H7 (cell line): ENCODE measurements at regions not wholly inside any gene's neighbourhood (a gene's known extent, or its start where the extent isn't known, plus 50 kb on each side); places are given as distances from the start of the nearest gene placed in this dataset.

Experiments
- DNase-seq: peaks from one replicate; pipeline ENCODE4 v3.0.0; 2012
- H3K27me3 ChIP-seq: 2 replicates; pipeline ENCODE4 v1.6.0; 2011; ENCODE audit warnings: mild to moderate bottlenecking, low read length; ENCODE audit not compliant: control insufficient read depth, insufficient read depth
- H3K36me3 ChIP-seq: replicated peaks from 2 replicates; pipeline ENCODE4 v1.5.1; 2011; ENCODE audit warnings: low read length; ENCODE audit not compliant: control insufficient read depth, insufficient read depth
- H3K4me3 ChIP-seq: 2 replicates; pipeline ENCODE4 v1.5.1; 2011; ENCODE audit warnings: low read depth, mild to moderate bottlenecking, control low read depth, low read length, moderate library complexity; ENCODE audit not compliant: insufficient read depth

- no peak overlapping the region for H3K4me3 ChIP-seq
- no peaks in the 10 kb centered on the region for H3K27me3 ChIP-seq
- no peaks in the 10 kb centered on the region for H3K36me3 ChIP-seq
- DNase-seq = no peak
These were observed 124.8 kb upstream of the RBBP6 start for GRCh38 chr16:24414534-24414933.

- H3K36me3 ChIP-seq = no peaks in the 10 kb centered on the region
- DNase-seq = no peak
- H3K27me3 ChIP-seq = no peaks in the 10 kb centered on the region
- no peak overlapping the region for H3K4me3 ChIP-seq
These were observed 120.6 kb upstream of the RBBP6 start for GRCh38 chr16:24418733-24419132.

- Histone ChIP-seq H3K4me3 (no peak overlapping the region), H3K36me3 (no peaks in the 10 kb centered on the region), H3K27me3 (no peaks in the 10 kb centered on the region)
- DNase-seq = no peak
These were observed 116.1 kb upstream of the RBBP6 start for GRCh38 chr16:24423312-24423711.

GRCh38 chr16:24424364-24424763, 115.0 kb upstream of the RBBP6 start:
- Histone ChIP-seq H3K27me3 (no peaks in the 10 kb centered on the region), H3K36me3 (no peaks in the 10 kb centered on the region)
- no peak for DNase-seq

GRCh38 chr16:24427840-24428239, 111.5 kb upstream of the RBBP6 start:
- no peak overlapping the region for H3K4me3 ChIP-seq
- DNase-seq = no peak
- H3K27me3 ChIP-seq = no peaks in the 10 kb centered on the region
- no peaks in the 10 kb centered on the region for H3K36me3 ChIP-seq

More at GRCh38 chr16:24424364-24424763, 115.0 kb upstream of the RBBP6 start:
- no peak overlapping the region for H3K4me3 ChIP-seq

- Histone ChIP-seq H3K36me3 (no peaks in the 10 kb centered on the region), H3K27me3 (no peaks in the 10 kb centered on the region), H3K4me3 (no peak overlapping the region)
- DNase-seq = no peak
These were observed 110.6 kb upstream of the RBBP6 start for GRCh38 chr16:24428756-24429155.

GRCh38 chr16:24430954-24431760, 108.2 kb upstream of the RBBP6 start:
- no peak for DNase-seq
- no peak overlapping the region for H3K4me3 ChIP-seq
- H3K27me3 ChIP-seq = no peaks in the 10 kb centered on the region
- no peaks in the 10 kb centered on the region for H3K36me3 ChIP-seq

GRCh38 chr16:24433706-24434105, 105.7 kb upstream of the RBBP6 start:
- no peaks in the 10 kb centered on the region for H3K36me3 ChIP-seq

GRCh38 chr16:24440306-24440705, 99.1 kb upstream of the RBBP6 start:
- Histone ChIP-seq H3K4me3 (no peak overlapping the region), H3K27me3 (no peaks in the 10 kb centered on the region), H3K36me3 (no peaks in the 10 kb centered on the region)
- no peak for DNase-seq

More at GRCh38 chr16:24433706-24434105, 105.7 kb upstream of the RBBP6 start:
- Histone ChIP-seq H3K4me3 (no peak overlapping the region), H3K27me3 (no peaks in the 10 kb centered on the region)
- DNase-seq = no peak

GRCh38 chr16:24442631-24443030, 96.7 kb upstream of the RBBP6 start:
- Histone ChIP-seq H3K4me3 (no peak overlapping the region), H3K27me3 (no peaks in the 10 kb centered on the region), H3K36me3 (no peaks in the 10 kb centered on the region)
- DNase-seq = no peak

- Histone ChIP-seq H3K36me3 (no peaks in the 10 kb centered on the region), H3K4me3 (no peak overlapping the region), H3K27me3 (no peaks in the 10 kb centered on the region)
- DNase-seq = no peak
These were observed 94.2 kb upstream of the RBBP6 start for GRCh38 chr16:24445216-24445615.

- H3K4me3 ChIP-seq = no peak overlapping the region
- DNase-seq = no peak
These were observed 93.2 kb upstream of the RBBP6 start for GRCh38 chr16:24446189-24446588.

GRCh38 chr16:24452724-24453123, 86.6 kb upstream of the RBBP6 start:
- H3K4me3 ChIP-seq = no peak overlapping the region
- no peaks in the 10 kb centered on the region for H3K36me3 ChIP-seq
- H3K27me3 ChIP-seq = no peaks in the 10 kb centered on the region
- no peak for DNase-seq

More at GRCh38 chr16:24446189-24446588, 93.2 kb upstream of the RBBP6 start:
- no peaks in the 10 kb centered on the region for H3K36me3 ChIP-seq
- no peaks in the 10 kb centered on the region for H3K27me3 ChIP-seq

GRCh38 chr16:24463196-24463945, 76.0 kb upstream of the RBBP6 start:
- no peak for DNase-seq

More at GRCh38 chr16:24463196-24463945, 76.0 kb upstream of the RBBP6 start:
- H3K27me3 ChIP-seq = no peaks in the 10 kb centered on the region
- H3K4me3 ChIP-seq = no peak overlapping the region
- H3K36me3 ChIP-seq = no peaks in the 10 kb centered on the region
